Cardiac septum (tissue), 1 donor: ENCODE measurements at regions not wholly inside any gene's neighbourhood (a gene's known extent, or its start where the extent isn't known, plus 50 kb on each side); places are given as distances from the start of the nearest gene placed in this dataset.

Experiments used
- DNase-seq: peaks from one replicate; pipeline ENCODE4 v3.0.0-alpha.2; 2020; ENCODE audit warnings: low spot score
- intact Hi-C: fragments of 100-400 bp; cut with DNase I; formaldehyde crosslinking; loops from one replicate; pipeline ENCODE4 v1.14.0; 2022
- donor health status: DM: no; HTN: no; CAD: no.

- intact Hi-C loops, result no loop called here
- no peak for DNase-seq
Measured at GRCh38 chr6:23055523-23055922, 486.2 kb downstream of the HDGFL1 start.

- intact Hi-C loops, result no loop called here
- no peak for DNase-seq
Measured at GRCh38 chr6:23073821-23074220, 504.5 kb downstream of the HDGFL1 start.

- intact Hi-C loops, result no loop called here
- no peak for DNase-seq
Measured at GRCh38 chr6:23077772-23078171, 508.4 kb downstream of the HDGFL1 start.

- intact Hi-C loops, result no loop called here
- no peak for DNase-seq
Measured at GRCh38 chr6:23081701-23082100, 512.3 kb downstream of the HDGFL1 start.

- intact Hi-C loops, result no loop called here
- DNase-seq, result no peak
Measured at GRCh38 chr6:23086100-23086499, 516.7 kb downstream of the HDGFL1 start.

- DNase-seq, result no peak
- intact Hi-C loops, result no loop called here
Measured at GRCh38 chr6:23087471-23087870, 518.1 kb downstream of the HDGFL1 start.

- intact Hi-C loops, result no loop called here
- DNase-seq, result no peak
Measured at GRCh38 chr6:23088761-23089160, 519.4 kb downstream of the HDGFL1 start.

GRCh38 chr6:23089981-23090380 is 520.6 kb downstream of the HDGFL1 start:
- intact Hi-C loops, result no loop called here

GRCh38 chr6:23091795-23092194 is 522.4 kb downstream of the HDGFL1 start:
- DNase-seq, result no peak

More at GRCh38 chr6:23089981-23090380, 520.6 kb downstream of the HDGFL1 start:
- DNase-seq, result no peak

GRCh38 chr6:23096876-23097275 is 527.5 kb downstream of the HDGFL1 start:
- DNase-seq, result no peak
- intact Hi-C loops, result no loop called here

More at GRCh38 chr6:23091795-23092194, 522.4 kb downstream of the HDGFL1 start:
- intact Hi-C loops, result no loop called here

GRCh38 chr6:23097566-23097965 is 528.2 kb downstream of the HDGFL1 start:
- DNase-seq, result no peak
- intact Hi-C loops, result no loop called here

- no peak for DNase-seq
- intact Hi-C loops, result no loop called here
Measured at GRCh38 chr6:23106951-23107350, 537.6 kb downstream of the HDGFL1 start.

- intact Hi-C loops, result no loop called here
- DNase-seq, result no peak
Measured at GRCh38 chr6:23111984-23112383, 542.6 kb downstream of the HDGFL1 start.

- intact Hi-C loops, result no loop called here
- DNase-seq, result no peak
Measured at GRCh38 chr6:23114812-23115504, 545.6 kb downstream of the HDGFL1 start.

GRCh38 chr6:23137611-23138010 is 568.2 kb downstream of the HDGFL1 start:
- no peak for DNase-seq
- intact Hi-C loops, result no loop called here

GRCh38 chr6:23140871-23141270 is 571.5 kb downstream of the HDGFL1 start:
- intact Hi-C loops, result no loop called here
- DNase-seq, result no peak

- intact Hi-C loops, result no loop called here
Measured at GRCh38 chr6:23145781-23146180, 576.4 kb downstream of the HDGFL1 start.

GRCh38 chr6:23154159-23154558 is 584.8 kb downstream of the HDGFL1 start:
- intact Hi-C loops, result no loop called here
- no peak for DNase-seq

More at GRCh38 chr6:23145781-23146180, 576.4 kb downstream of the HDGFL1 start:
- no peak for DNase-seq

- intact Hi-C loops, result no loop called here
- DNase-seq, result no peak
Measured at GRCh38 chr6:23170049-23170448, 600.7 kb downstream of the HDGFL1 start.

- intact Hi-C loops, result no loop called here
- DNase-seq, result no peak
Measured at GRCh38 chr6:23173234-23173633, 603.9 kb downstream of the HDGFL1 start.

GRCh38 chr6:23174781-23175361 is 605.5 kb downstream of the HDGFL1 start:
- intact Hi-C loops, result no loop called here
- no peak for DNase-seq
